GM23338 (cell line): ENCODE measurements at regions not wholly inside any gene's neighbourhood (a gene's known extent, or its start where the extent isn't known, plus 50 kb on each side); places are given as distances from the start of the nearest gene placed in this dataset.
"Not testable (repeated sequence)": the region's sequence is repeated elsewhere in the genome, so short reads cannot be mapped to it uniquely, and the experiment has no call there.

Experiments
- ATAC-seq: fragments of 200-7000 bp; cut with Tn5 transposase; 3 replicates; pipeline ENCODE4 v1.9.1; 2020
- DNase-seq: peaks from one replicate; pipeline ENCODE4 v3.0.0-alpha.2; 2015; ENCODE audit warnings: low spot score
- H2AFZ ChIP-seq: fragments of 200-600 bp; sonication (generic); 2 replicates; pipeline ENCODE4 v1.8.0; 2016; ENCODE audit warnings: antibody characterized with exemption, mild to moderate bottlenecking, moderate library complexity
- H3F3A ChIP-seq: fragments of 200-600 bp; sonication (generic); replicated peaks from 2 replicates; pipeline ENCODE4 v1.8.0; 2017; ENCODE audit warnings: antibody characterized with exemption, mixed run types, low read depth
- H3K27ac ChIP-seq: fragments of 200-600 bp; sonication (generic); 2 replicates; pipeline ENCODE4 v1.6.1; 2016; ENCODE audit warnings: low read depth
- H3K27me3 ChIP-seq: fragments of 200-600 bp; sonication (generic); 2 replicates; pipeline ENCODE4 v1.8.0; 2016; ENCODE audit warnings: mild to moderate bottlenecking, mixed run types, moderate library complexity; ENCODE audit not compliant: insufficient read depth
- H3K36me3 ChIP-seq: fragments of 200-600 bp; sonication (generic); 2 replicates; pipeline ENCODE4 v1.8.0; 2016; ENCODE audit warnings: mild to moderate bottlenecking; ENCODE audit not compliant: insufficient read depth
- H3K4me1 ChIP-seq: fragments of 200-600 bp; sonication (generic); 2 replicates; pipeline ENCODE4 v1.8.0; 2016; ENCODE audit warnings: mild to moderate bottlenecking, moderate library complexity; ENCODE audit not compliant: insufficient read depth
- H3K4me2 ChIP-seq: fragments of 200-600 bp; sonication (generic); 2 replicates; pipeline ENCODE4 v1.7.1; 2017; ENCODE audit warnings: mixed run types
- H3K4me3 ChIP-seq: fragments of 200-600 bp; sonication (generic); 2 replicates; pipeline ENCODE4 v1.6.1; 2016; ENCODE audit warnings: mixed run types
- H3K79me2 ChIP-seq: fragments of 200-600 bp; sonication (generic); replicated peaks from 2 replicates; pipeline ENCODE4 v1.8.0; 2017; ENCODE audit warnings: mild to moderate bottlenecking; ENCODE audit not compliant: insufficient read depth
- H3K9me2 ChIP-seq: fragments of 200-600 bp; sonication (generic); 2 replicates; pipeline ENCODE4 v1.8.0; 2017; ENCODE audit not compliant: insufficient read depth
- H4K20me1 ChIP-seq: fragments of 200-600 bp; sonication (generic); replicated peaks from 2 replicates; pipeline ENCODE4 v1.8.0; 2017; ENCODE audit warnings: mild to moderate bottlenecking; ENCODE audit not compliant: insufficient read depth
- H3K27ac Mint-ChIP-seq: 2 replicates; pipeline ENCODE4 v1.8.0; 2020; ENCODE audit warnings: inconsistent platforms, mild to moderate bottlenecking, moderate library complexity, mixed read lengths
- H3K27me3 Mint-ChIP-seq: 3 replicates; pipeline ENCODE4 v1.8.0; 2022; ENCODE audit warnings: low read depth, mild to moderate bottlenecking, moderate library complexity, mixed read lengths, inconsistent platforms; ENCODE audit not compliant: insufficient read depth, poor library complexity
- H3K36me3 Mint-ChIP-seq: 3 replicates; pipeline ENCODE4 v1.8.0; 2021; ENCODE audit warnings: low read depth, mild to moderate bottlenecking, inconsistent platforms, moderate library complexity, mixed read lengths
- H3K4me1 Mint-ChIP-seq: 3 replicates; pipeline ENCODE4 v1.8.0; 2020; ENCODE audit warnings: mild to moderate bottlenecking, inconsistent platforms, mixed read lengths
- H3K4me3 Mint-ChIP-seq: 3 replicates; pipeline ENCODE4 v1.8.0; 2021; ENCODE audit warnings: moderate library complexity, mild to moderate bottlenecking, inconsistent platforms, mixed read lengths
- H3K9me3 Mint-ChIP-seq: 3 replicates; pipeline ENCODE4 v1.8.0; 2020; ENCODE audit warnings: moderate library complexity, mild to moderate bottlenecking, inconsistent platforms, mixed read lengths

- peak; percentile 68 for ATAC-seq
Observed at GRCh38 chrY:6685783-6686389, 224.6 kb upstream of the TBL1Y start.

GRCh38 chrY:6701558-6702161 lies 208.8 kb upstream of the TBL1Y start:
- ATAC-seq: peak; percentile 66
- not testable (repeated sequence) for H3F3A ChIP-seq, H3K27ac Mint-ChIP-seq, H3K9me2 ChIP-seq, H3K36me3 ChIP-seq, H3K9me3 Mint-ChIP-seq, H3K4me1 Mint-ChIP-seq, H3K79me2 ChIP-seq, H3K27me3 Mint-ChIP-seq, H3K4me3 ChIP-seq, H2AFZ ChIP-seq, H3K4me1 ChIP-seq, H3K36me3 Mint-ChIP-seq, H3K27me3 ChIP-seq, H3K4me3 Mint-ChIP-seq, DNase-seq, H3K4me2 ChIP-seq, H4K20me1 ChIP-seq, H3K27ac ChIP-seq

More at GRCh38 chrY:6685783-6686389, 224.6 kb upstream of the TBL1Y start:
- not testable (repeated sequence) for H3K36me3 Mint-ChIP-seq, H3F3A ChIP-seq, H4K20me1 ChIP-seq, H3K4me3 ChIP-seq, H3K4me2 ChIP-seq, H3K4me1 Mint-ChIP-seq, H3K27ac Mint-ChIP-seq, H3K9me3 Mint-ChIP-seq, H3K4me3 Mint-ChIP-seq, H3K27me3 Mint-ChIP-seq, H3K27ac ChIP-seq, H3K9me2 ChIP-seq, H3K36me3 ChIP-seq, H3K79me2 ChIP-seq, H2AFZ ChIP-seq, H3K4me1 ChIP-seq, H3K27me3 ChIP-seq, DNase-seq

- H3K4me3 Mint-ChIP-seq, H2AFZ ChIP-seq, H3K9me3 Mint-ChIP-seq, ATAC-seq, H3K27me3 Mint-ChIP-seq, H3K4me1 ChIP-seq, H3K9me2 ChIP-seq, H3K36me3 Mint-ChIP-seq, H3K79me2 ChIP-seq, H3F3A ChIP-seq, H3K4me3 ChIP-seq, H3K4me2 ChIP-seq, H4K20me1 ChIP-seq, DNase-seq, H3K4me1 Mint-ChIP-seq, H3K36me3 ChIP-seq, H3K27ac Mint-ChIP-seq, H3K27ac ChIP-seq, H3K27me3 ChIP-seq: not testable (repeated sequence)
Observed at GRCh38 chrY:6721443-6721842, 189.1 kb upstream of the TBL1Y start.

GRCh38 chrY:6747210-6747609 lies 163.3 kb upstream of the TBL1Y start:
- H3K4me2 ChIP-seq, H3K4me3 ChIP-seq, H2AFZ ChIP-seq, H3K4me1 Mint-ChIP-seq, ATAC-seq, H3K27me3 ChIP-seq, H3K9me3 Mint-ChIP-seq, H3K36me3 ChIP-seq, H3K27ac ChIP-seq, H3K9me2 ChIP-seq, H3K79me2 ChIP-seq, H3K27me3 Mint-ChIP-seq, H3F3A ChIP-seq, H3K4me1 ChIP-seq, H3K27ac Mint-ChIP-seq, H4K20me1 ChIP-seq, H3K36me3 Mint-ChIP-seq, H3K4me3 Mint-ChIP-seq, DNase-seq: not testable (repeated sequence)
